HepG2 (cell line): ENCODE measurements at regions not wholly inside any gene's neighbourhood (a gene's known extent, or its start where the extent isn't known, plus 50 kb on each side); places are given as distances from the start of the nearest gene placed in this dataset.

ENCODE experiments used
- ATAC-seq: fragments of 200-7000 bp; cut with Tn5 transposase; 3 replicates; pipeline ENCODE4 v1.9.1; 2020; ENCODE audit warnings: mild to moderate bottlenecking, moderate library complexity
- BruUV-seq: library from RNA; stranded (reverse); fragments of 400-500 nt; replicated peaks from 2 replicates; lab custom pipeline; 2021; lab: Mats Ljungman, UMichigan
- CTCF ChIA-PET: fragments of 300-600 bp; formaldehyde crosslinking; extraction: SDS; loops from one replicate; lab custom pipeline; 2021; ENCODE audit warnings: low total read pairs, inconsistent platforms, low intra/inter-chr PET ratio; lab: Yijun Ruan, JAX
- POLR2A ChIA-PET: fragments of 350-600 bp; sonication (Branson Sonifier 250); formaldehyde crosslinking; loops from one replicate; lab custom pipeline; 2020; ENCODE audit warnings: antibody characterized with exemption, inconsistent platforms; lab: Yijun Ruan, JAX
- DNase-seq: peaks from one replicate; pipeline ENCODE4 v3.0.0-alpha.2; 2015; ENCODE audit warnings: low spot score
- FAIRE-seq: peaks from 3 replicates; lab custom pipeline; 2011; peaks lifted over from hg19 to GRCh38; lab: Jason Lieb, UNC
- H2AFZ ChIP-seq: one replicate; pipeline ENCODE4 v1.6.1; 2011; ENCODE audit warnings: low read length, inconsistent platforms
- H3K27ac ChIP-seq: fragments of 300-600 bp; 3 replicates; pipeline ENCODE4 v1.8.0; 2011; ENCODE audit warnings: mixed run types, mild to moderate bottlenecking, mixed read lengths, low read length, inconsistent platforms; ENCODE audit not compliant: insufficient read depth; ENCODE audit errors: extremely low read length
- H3K27me3 ChIP-seq, 2 experiments: fragments of 200-600 bp in 1 of 2; 2 replicates in 1 of 2; 3 replicates in 1 of 2; pipeline versions ENCODE4 v1.6.0 to v1.8.0; 2011; ENCODE audit warnings: low read length in 2 of 2, mild to moderate bottlenecking in 2 of 2, moderate library complexity in 2 of 2, inconsistent platforms in 1 of 2; ENCODE audit not compliant: insufficient read depth in 2 of 2, control insufficient read depth in 1 of 2
- H3K36me3 ChIP-seq, 2 experiments: fragments of 200-600 bp in 1 of 2; replicated peaks in 1 of 2; 2 replicates in 1 of 2; 3 replicates in 1 of 2; pipeline versions ENCODE4 v1.5.1 to v1.8.0; 2011; ENCODE audit warnings: low read length in 2 of 2, inconsistent platforms in 1 of 2; ENCODE audit not compliant: insufficient read depth in 2 of 2, control insufficient read depth in 1 of 2
- H3K4me1 ChIP-seq: 2 replicates; pipeline ENCODE4 v1.5.1; 2012; ENCODE audit warnings: low read length, inconsistent platforms; ENCODE audit not compliant: insufficient read depth
- H3K4me2 ChIP-seq: 2 replicates; pipeline ENCODE4 v1.6.0; 2011; ENCODE audit warnings: low read depth, low read length, inconsistent platforms
- H3K4me3 ChIP-seq, 3 experiments: fragments of 200-600 bp in 1 of 3; sonication (generic), shearing (Covaris generic) in 1 of 3; replicated peaks in 1 of 3; 2 replicates each; pipeline ENCODE4 v1.5.1; 2011 to 2016; ENCODE audit warnings: low read length in 3 of 3, inconsistent platforms in 2 of 3, low read depth in 2 of 3, mild to moderate bottlenecking in 2 of 3, control low read depth in 1 of 3, mixed read lengths in 1 of 3; ENCODE audit not compliant: insufficient read depth in 1 of 3
- H3K79me2 ChIP-seq: one replicate; pipeline ENCODE4 v1.6.1; 2011; ENCODE audit warnings: low read length, inconsistent platforms; ENCODE audit not compliant: insufficient read depth
- H3K9ac ChIP-seq: 2 replicates; pipeline ENCODE4 v1.6.0; 2011; ENCODE audit warnings: mild to moderate bottlenecking, low read depth, low read length, inconsistent platforms; ENCODE audit not compliant: insufficient read depth
- H3K9me3 ChIP-seq: 2 replicates; pipeline ENCODE4 v1.5.1; 2012; ENCODE audit warnings: mild to moderate bottlenecking, low read length
- H4K20me1 ChIP-seq: 2 replicates; pipeline ENCODE4 v1.6.0; 2011; ENCODE audit warnings: inconsistent platforms, mild to moderate bottlenecking, low read length, moderate library complexity; ENCODE audit not compliant: insufficient read depth
- CTCF ChIP-seq: sonication (generic); formaldehyde crosslinking; IDR thresholded peaks from 2 replicates; pipeline ENCODE4 v1.5.0; 2020; ENCODE audit warnings: mild to moderate bottlenecking, missing genetic modification reagents, moderate library complexity
- E2F2 ChIP-seq: sonication (generic); formaldehyde crosslinking; IDR thresholded peaks from 2 replicates; pipeline ENCODE4 v1.4.0; 2020; ENCODE audit warnings: missing genetic modification reagents, borderline replicate concordance
- ONECUT2 ChIP-seq: sonication (generic); formaldehyde crosslinking; IDR thresholded peaks from 2 replicates; pipeline ENCODE4 v1.4.0; 2020; ENCODE audit warnings: missing genetic modification reagents
- REL ChIP-seq: sonication (generic); formaldehyde crosslinking; conservative IDR thresholded peaks from 2 replicates; pipeline ENCODE4 v1.8.0; 2022; ENCODE audit warnings: mild to moderate bottlenecking, missing genetic modification reagents, moderate library complexity
- RFXANK ChIP-seq: IDR thresholded peaks from 2 replicates; pipeline ENCODE4 v1.6.1; 2016
- ZFP62 ChIP-seq: sonication (generic); formaldehyde crosslinking; IDR thresholded peaks from 2 replicates; pipeline ENCODE4 v1.4.0; 2020; ENCODE audit warnings: missing genetic modification reagents
- ZFP91 ChIP-seq: sonication (generic); formaldehyde crosslinking; IDR thresholded peaks from 2 replicates; pipeline ENCODE4 v1.9.0; 2022; ENCODE audit warnings: missing genetic modification reagents, mild to moderate bottlenecking, borderline replicate concordance
- ZNF260 ChIP-seq: sonication (generic); formaldehyde crosslinking; IDR thresholded peaks from 2 replicates; pipeline ENCODE4 v1.4.0; 2020; ENCODE audit warnings: missing genetic modification reagents, low read depth, mild to moderate bottlenecking, borderline replicate concordance
- ZNF546 ChIP-seq: sonication (generic); formaldehyde crosslinking; conservative IDR thresholded peaks from 2 replicates; pipeline ENCODE4 v1.8.1; 2023; ENCODE audit warnings: mild to moderate bottlenecking, missing genetic modification reagents
- ZNF704 ChIP-seq: sonication (generic); formaldehyde crosslinking; IDR thresholded peaks from 2 replicates; pipeline ENCODE4 v1.8.1; 2023; ENCODE audit warnings: mild to moderate bottlenecking, inconsistent platforms, moderate library complexity, missing genetic modification reagents, borderline replicate concordance
- ZNF879 ChIP-seq: sonication (generic); formaldehyde crosslinking; IDR thresholded peaks from 2 replicates; pipeline ENCODE4 v1.8.1; 2023; ENCODE audit warnings: missing genetic modification reagents
- WGBS: methylation state at CpG from one replicate; pipeline ENCODE4 v1.1.6; 2017; ENCODE audit warnings: low lambda C conversion rate; 5-methylcytosine and 5-hydroxymethylcytosine counted together
- in situ Hi-C: cut with HindIII; loops from 2 replicates; pipeline ENCODE4 v1.10.0; 2017; ENCODE audit warnings: low pct_unique_long_range_greater_than_20kb; ENCODE audit not compliant: extremely low pct_ligation_motif_present
- intact Hi-C: fragments of 100-400 bp; cut with micrococcal nuclease; formaldehyde crosslinking; loops from one replicate; pipeline ENCODE4 v1.10.0; 2022; ENCODE audit not compliant: unreplicated experiment

- 0 out of 5 replicates have a peak, but pooled peaks cover 0 to 3% of the 10 kb centered on the region in 2 experiments for H3K27me3 ChIP-seq
- DNase-seq (no peak), ATAC-seq (no peak), FAIRE-seq (no peak)
- no peaks in the 10 kb centered on the region for H3K9me3 ChIP-seq
- TF ChIP-seq E2F2, result no peak
- TF ChIP-seq ZNF546 (CRISPR knock-in tag), result no peak
- no peak for TF ChIP-seq ZNF260 (CRISPR knock-in tag)
- TF ChIP-seq ZFP62 (CRISPR knock-in tag), result no peak
- no peak for TF ChIP-seq RFXANK (CRISPR knock-in tag)
- no peak for TF ChIP-seq ONECUT2 (CRISPR knock-in tag)
- no peak for TF ChIP-seq REL (CRISPR knock-in tag)
- no peak for TF ChIP-seq ZNF879
- no peak for TF ChIP-seq ZNF704 (CRISPR knock-in tag)
- TF ChIP-seq ZFP91 (CRISPR knock-in tag), result no peak
- no peak for TF ChIP-seq CTCF (CRISPR knock-in tag)
- H3K9ac ChIP-seq, result no peak overlapping the region
- no peak overlapping the region for H3K27ac ChIP-seq
- WGBS, result 68% methylated on average over 4 of the region's 4 CpGs
- CTCF ChIA-PET, result no interaction called here
- in situ Hi-C loops (no loop called here), intact Hi-C loops (no loop called here)
- no peak overlapping the region for H2AFZ ChIP-seq
- BruUV-seq, result no TSS peak
- H4K20me1 ChIP-seq, result no peaks in the 10 kb centered on the region
- H3K36me3 ChIP-seq, result no peaks in the 10 kb centered on the region
- H3K4me1 ChIP-seq, result no peaks in the 10 kb centered on the region
- no peak overlapping the region for H3K4me2 ChIP-seq
- H3K79me2 ChIP-seq, result no peaks in the 10 kb centered on the region
- H3K4me3 ChIP-seq, result no peak overlapping the region
- POLR2A ChIA-PET, result no interaction called here
Observed at GRCh38 chr10:60574388-60574787, 184.7 kb upstream of the ANK3 start.
